Stimulated activated effector memory CD8-positive, alpha-beta T cell treated with anti-CD3 and anti-CD28 coated beads, Interleukin-12 subunit alpha, Interleukin-12 subunit beta, amount 100 ng/mL, for 72 hours (primary cell): ENCODE measurements at regions not wholly inside any gene's neighbourhood (a gene's known extent, or its start where the extent isn't known, plus 50 kb on each side); places are given as distances from the start of the nearest gene placed in this dataset.
A peak's percentile ranks its signal among the peaks of the same experiment; 100 is the strongest.
"Not testable (repeated sequence)": the region's sequence is repeated elsewhere in the genome, so short reads cannot be mapped to it uniquely, and the experiment has no call there.

Source experiments
- ATAC-seq: fragments of 150-1000 bp; cut with Tn5 transposase; 2 replicates; pipeline ENCODE4 v1.10.0; 2021
- DNase-seq, 2 donors: peaks; one replicate each; pipeline ENCODE4 v3.0.0; 2021 to 2022; ENCODE audit warnings: low spot score in 2 of 2
- H3K27ac Mint-ChIP-seq: one replicate; pipeline ENCODE4 v1.8.0; 2022; ENCODE audit warnings: mild to moderate bottlenecking, mixed read lengths
- H3K36me3 Mint-ChIP-seq: one replicate; pipeline ENCODE4 v1.8.0; 2022; ENCODE audit warnings: mild to moderate bottlenecking, mixed read lengths
- H3K4me1 Mint-ChIP-seq: one replicate; pipeline ENCODE4 v1.8.0; 2022; ENCODE audit warnings: mixed read lengths
- H3K4me3 Mint-ChIP-seq: one replicate; pipeline ENCODE4 v1.8.0; 2022; ENCODE audit warnings: mild to moderate bottlenecking, mixed read lengths
- H3K9me3 Mint-ChIP-seq: one replicate; pipeline ENCODE4 v1.8.0; 2022; ENCODE audit warnings: mixed read lengths

DNA sequence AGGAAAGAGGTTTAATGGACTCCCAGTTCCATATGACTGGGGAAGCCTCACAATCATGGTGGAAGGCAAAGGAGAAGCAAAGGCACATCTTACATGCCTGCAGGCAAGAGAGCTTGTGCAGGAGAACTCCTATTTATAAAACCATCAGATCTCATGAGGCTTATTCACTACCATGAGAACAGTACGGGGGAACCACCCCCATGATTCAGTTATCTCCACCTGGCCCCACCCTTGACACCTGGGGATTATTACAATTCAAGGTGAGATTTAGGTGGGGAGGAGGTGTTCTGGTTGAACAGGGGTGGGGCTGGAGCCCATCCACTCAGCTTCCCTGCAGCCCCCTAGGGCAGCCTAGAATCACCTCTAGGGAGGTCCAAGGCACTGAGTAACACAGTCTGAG lies 128.9 kb upstream of the KLF3 start:
- not testable (repeated sequence) for ATAC-seq, H3K36me3 Mint-ChIP-seq, H3K4me3 Mint-ChIP-seq, DNase-seq, H3K27ac Mint-ChIP-seq, H3K9me3 Mint-ChIP-seq
- H3K4me1 Mint-ChIP-seq, result peaks cover 14% of the 10 kb centered on the region

DNA sequence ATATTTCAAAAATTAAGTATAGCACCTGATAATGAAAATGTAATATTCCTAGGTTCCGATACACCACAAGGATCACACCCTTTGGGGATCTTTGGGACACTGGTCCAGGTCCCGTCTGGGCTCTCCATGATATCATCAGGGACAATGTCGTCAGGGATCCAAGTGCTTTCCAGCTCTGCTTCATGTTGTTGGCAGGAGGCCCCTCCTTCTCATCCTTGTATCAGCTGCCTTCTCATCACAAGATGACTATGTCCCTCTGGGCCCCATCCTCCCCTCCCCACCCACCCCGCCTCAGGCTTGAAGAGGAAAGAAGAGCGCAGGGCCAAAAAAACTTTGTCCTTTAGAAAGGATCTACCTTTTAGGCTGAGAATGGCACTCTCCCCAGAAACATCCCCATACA lies 128.3 kb upstream of the KLF3 start:
- Mint-ChIP-seq H3K27ac (no peak overlapping the region), H3K4me3 (no peak overlapping the region), H3K36me3 (no peaks in the 10 kb centered on the region), H3K4me1 (peaks cover 14% of the 10 kb centered on the region), H3K9me3 (no peaks in the 10 kb centered on the region)
- ATAC-seq (no peak), DNase-seq (no peak)

DNA sequence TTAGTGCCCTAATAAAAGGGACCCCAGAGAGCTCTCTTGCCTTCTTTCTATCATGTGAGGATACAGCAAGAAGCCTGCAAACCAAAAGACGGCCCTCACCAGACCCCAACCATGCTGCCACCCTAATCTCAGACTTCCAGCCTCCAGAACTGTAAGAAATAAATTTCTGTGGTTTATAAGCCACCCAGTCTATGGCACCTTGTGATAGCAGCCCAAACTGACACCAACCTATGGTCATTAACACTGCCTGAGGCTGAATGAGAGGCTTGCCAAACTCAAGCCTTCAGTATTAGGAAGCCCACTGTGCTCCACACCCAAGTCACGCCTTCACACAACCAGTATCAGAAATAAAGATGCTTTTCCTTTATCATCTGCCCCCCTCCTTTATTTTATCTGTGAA lies 127.3 kb upstream of the KLF3 start:
- no peak overlapping the region for H3K27ac Mint-ChIP-seq

DNA sequence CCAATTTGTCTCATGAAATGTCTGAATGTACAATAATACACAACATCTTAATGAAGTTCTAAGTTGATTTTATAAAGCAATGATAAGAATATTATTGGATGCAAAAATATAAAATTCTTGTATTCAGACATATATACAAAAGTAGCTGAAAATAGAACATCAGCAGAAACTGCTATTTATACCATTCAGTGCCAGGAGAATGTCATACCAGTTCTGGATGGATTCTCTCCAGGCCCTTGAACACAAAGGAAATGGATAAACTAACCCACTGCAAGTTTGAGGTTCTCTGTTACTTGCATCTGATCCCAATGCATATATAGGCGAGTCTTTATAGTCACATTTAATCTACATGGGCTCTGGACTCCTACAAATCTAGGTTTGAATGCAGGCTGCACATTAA lies 126.3 kb upstream of the KLF3 start:
- Mint-ChIP-seq H3K27ac (no peak overlapping the region), H3K36me3 (no peaks in the 10 kb centered on the region), H3K4me1 (peaks cover 4% of the 10 kb centered on the region), H3K9me3 (no peaks in the 10 kb centered on the region), H3K4me3 (no peak overlapping the region)
- ATAC-seq (no peak), DNase-seq (no peak)

More for the DNA sequence above, 127.3 kb upstream of the KLF3 start:
- Mint-ChIP-seq H3K9me3 (no peaks in the 10 kb centered on the region), H3K4me3 (no peak overlapping the region), H3K4me1 (peaks cover 4% of the 10 kb centered on the region), H3K36me3 (no peaks in the 10 kb centered on the region)
- DNase-seq (no peak), ATAC-seq (no peak)

DNA sequence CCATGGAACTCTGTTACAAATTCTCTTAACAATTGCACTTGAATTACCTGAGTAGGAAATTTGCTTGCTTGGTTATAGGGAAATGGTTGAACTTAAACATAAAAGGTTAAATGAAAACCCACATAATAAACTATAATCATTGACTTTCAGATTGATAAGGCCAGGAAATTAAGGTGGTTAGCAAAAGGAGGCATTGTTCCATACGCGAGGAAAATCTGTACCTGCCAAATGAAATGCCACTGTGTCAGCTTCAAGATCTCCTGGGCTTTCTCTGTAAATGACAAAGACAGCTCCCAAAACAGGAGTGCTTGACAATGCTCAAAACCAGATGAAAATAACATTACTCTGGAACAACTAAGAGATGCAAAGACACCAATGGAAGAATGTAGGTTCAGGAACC lies 125.5 kb upstream of the KLF3 start:
- DNase-seq (no peak), ATAC-seq (no peak)
- no peaks in the 10 kb centered on the region for H3K4me1 Mint-ChIP-seq
- no peak overlapping the region for H3K4me3 Mint-ChIP-seq
- no peaks in the 10 kb centered on the region for H3K36me3 Mint-ChIP-seq
- H3K9me3 Mint-ChIP-seq, result no peaks in the 10 kb centered on the region
- H3K27ac Mint-ChIP-seq, result no peak overlapping the region

DNA sequence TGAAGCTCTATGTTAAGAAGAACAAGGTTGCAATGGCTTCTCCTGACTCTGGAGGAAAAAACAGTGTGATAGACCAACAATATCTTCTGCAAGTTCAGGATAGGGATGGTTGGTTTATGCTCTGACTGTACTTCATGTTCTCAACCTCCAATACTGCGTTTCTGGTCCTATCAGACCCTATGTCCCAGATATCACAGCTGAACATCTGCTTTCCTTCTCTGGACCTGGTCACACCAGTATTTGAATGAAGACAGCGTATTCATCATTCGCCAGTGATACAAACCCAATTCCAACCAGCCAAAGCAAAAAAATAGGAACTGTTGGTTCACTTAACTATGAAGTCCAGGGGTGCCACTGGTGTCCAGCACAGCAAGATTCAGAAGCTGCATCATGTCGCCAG lies 124.5 kb upstream of the KLF3 start:
- DNase-seq, result no peak
- H3K27ac Mint-ChIP-seq, result no peak overlapping the region
- no peaks in the 10 kb centered on the region for H3K9me3 Mint-ChIP-seq
- no peaks in the 10 kb centered on the region for H3K36me3 Mint-ChIP-seq
- H3K4me1 Mint-ChIP-seq, result no peaks in the 10 kb centered on the region
- ATAC-seq, result no peak
- no peak overlapping the region for H3K4me3 Mint-ChIP-seq

DNA sequence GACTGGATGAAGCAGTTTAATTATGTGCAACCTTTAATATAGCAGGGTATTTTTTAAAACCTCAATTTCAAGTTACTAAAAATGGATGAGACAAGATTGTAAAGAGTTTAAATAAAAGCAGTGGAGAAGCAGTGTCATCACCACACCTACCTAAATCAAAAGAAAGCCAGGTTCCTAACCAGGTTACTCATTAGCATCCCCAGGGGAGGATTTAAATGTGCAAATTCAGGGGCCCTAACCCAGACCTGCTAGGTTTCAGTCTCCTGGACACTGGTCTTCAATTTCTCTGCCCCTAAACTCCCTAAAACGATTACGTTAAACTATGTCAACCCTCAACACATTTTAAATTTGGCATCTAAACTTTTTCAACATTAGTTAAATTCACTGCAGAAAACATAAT lies 116.9 kb upstream of the KLF3 start:
- Mint-ChIP-seq H3K4me1 (no peaks in the 10 kb centered on the region), H3K36me3 (no peaks in the 10 kb centered on the region), H3K4me3 (no peak overlapping the region), H3K27ac (no peak overlapping the region), H3K9me3 (no peaks in the 10 kb centered on the region)
- DNase-seq (no peak), ATAC-seq (no peak)

DNA sequence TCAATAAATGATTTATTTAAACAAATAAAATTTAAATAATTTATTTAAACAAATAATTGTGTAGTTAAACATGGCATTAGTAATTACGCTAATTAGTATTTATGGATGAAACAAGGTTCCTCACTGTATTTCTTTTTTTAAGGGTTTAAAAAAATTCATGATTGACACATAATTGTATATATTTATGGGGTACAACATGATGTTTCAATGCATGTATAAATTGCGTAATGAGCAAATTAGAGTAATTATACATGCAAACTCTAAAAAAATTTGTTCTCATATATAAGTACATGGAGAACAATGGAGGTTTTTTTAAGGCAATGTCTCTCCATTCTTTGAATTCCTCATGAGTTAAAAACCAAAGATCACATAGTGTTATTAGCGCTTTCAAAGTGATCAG lies 115.7 kb upstream of the KLF3 start:
- DNase-seq (no peak), ATAC-seq (no peak)
- no peaks in the 10 kb centered on the region for H3K4me1 Mint-ChIP-seq
- no peak overlapping the region for H3K4me3 Mint-ChIP-seq
- H3K36me3 Mint-ChIP-seq, result no peaks in the 10 kb centered on the region
- no peaks in the 10 kb centered on the region for H3K9me3 Mint-ChIP-seq
- no peak overlapping the region for H3K27ac Mint-ChIP-seq

DNA sequence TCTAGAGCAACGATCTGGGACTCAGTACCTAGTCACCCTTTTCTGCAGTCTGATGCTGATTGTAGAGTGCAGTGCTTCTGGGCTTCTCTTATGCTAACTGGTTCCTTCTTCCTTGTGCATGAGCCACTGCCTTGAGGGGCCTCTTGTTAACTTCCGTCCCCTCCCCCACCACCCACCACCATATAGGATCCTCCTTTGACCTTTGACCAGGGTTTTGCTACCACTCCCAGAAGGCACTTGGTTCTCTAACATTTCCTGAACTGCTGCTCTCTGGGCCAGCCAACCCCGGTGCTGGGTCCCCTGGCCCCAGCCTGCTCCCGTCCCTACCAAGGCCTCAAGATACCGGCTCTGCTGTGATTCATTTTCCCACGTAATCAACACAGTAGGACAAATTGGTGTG lies 104.6 kb upstream of the KLF3 start:
- DNase-seq, result no peak
- Mint-ChIP-seq H3K9me3 (no peaks in the 10 kb centered on the region), H3K27ac (no peak overlapping the region)

DNA sequence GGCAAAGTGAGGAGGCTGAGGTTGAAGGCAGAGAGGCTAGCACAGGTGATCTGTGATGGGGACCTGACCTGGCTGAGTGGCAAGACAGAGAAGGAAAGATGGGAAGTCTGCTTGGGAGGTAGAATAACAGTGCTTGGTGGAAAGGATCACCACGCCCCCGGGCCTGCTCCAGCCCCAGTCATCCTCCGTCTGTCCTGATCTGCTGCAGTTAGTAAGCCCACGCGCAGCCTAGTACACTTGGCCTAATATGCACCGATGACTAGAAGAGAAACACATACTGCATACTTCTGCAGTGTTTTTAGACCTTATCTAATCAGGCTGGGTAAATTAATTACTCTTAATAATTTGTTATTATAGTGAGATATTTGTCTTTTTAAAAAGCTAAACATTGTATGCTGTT lies 103.7 kb upstream of the KLF3 start:
- ATAC-seq (no peak), DNase-seq (no peak)
- no peak overlapping the region for H3K27ac Mint-ChIP-seq
- peaks cover 21% of the 10 kb centered on the region for H3K4me1 Mint-ChIP-seq
- H3K36me3 Mint-ChIP-seq, result peaks cover 6% of the 10 kb centered on the region
- H3K4me3 Mint-ChIP-seq, result no peak overlapping the region
- no peaks in the 10 kb centered on the region for H3K9me3 Mint-ChIP-seq

More for the DNA sequence above, 104.6 kb upstream of the KLF3 start:
- ATAC-seq, result no peak
- H3K4me1 Mint-ChIP-seq, result peaks cover 21% of the 10 kb centered on the region
- peaks cover 6% of the 10 kb centered on the region for H3K36me3 Mint-ChIP-seq
- H3K4me3 Mint-ChIP-seq, result no peak overlapping the region

DNA sequence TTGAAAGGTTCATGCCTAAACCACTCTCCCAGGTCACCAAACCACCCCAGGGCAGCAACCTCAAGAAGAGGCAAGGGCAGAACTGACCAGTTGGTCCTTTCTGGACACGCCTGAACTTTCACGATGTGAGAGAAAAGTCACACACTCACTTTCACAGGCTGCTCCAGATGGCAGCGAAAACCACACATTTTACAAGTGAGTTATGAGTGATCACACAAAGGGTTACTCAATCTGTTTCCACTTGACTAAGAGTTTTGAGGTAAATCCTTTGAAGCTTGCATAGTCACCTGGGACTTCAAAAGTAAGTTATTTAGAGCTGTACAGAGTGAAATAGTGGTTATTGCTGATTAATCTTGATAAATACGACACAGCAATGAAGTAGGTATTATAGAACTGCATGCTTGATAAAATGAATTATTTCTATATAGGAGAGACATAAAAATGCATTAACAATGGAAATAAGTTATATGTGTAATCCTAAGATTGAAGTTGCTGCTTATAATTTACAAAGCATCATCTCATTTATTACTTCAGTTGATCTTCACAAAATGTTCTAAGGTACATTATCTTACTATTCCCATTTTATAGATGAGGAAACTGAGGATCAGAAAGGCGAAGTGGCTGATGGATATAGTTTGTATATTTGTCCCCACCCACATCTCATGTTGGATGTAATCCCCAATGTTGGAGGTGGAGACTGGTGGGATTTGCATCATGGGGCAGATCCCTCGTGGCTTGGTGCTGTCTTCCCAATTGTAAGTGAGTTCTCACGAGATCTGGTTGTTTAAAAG lies 103.0 kb upstream of the KLF3 start:
- ATAC-seq (peak; percentile 97), DNase-seq (peak in 1 of 2 donors; percentile 55)
- H3K27ac Mint-ChIP-seq, result no peak overlapping the region
- no peak overlapping the region for H3K4me3 Mint-ChIP-seq
- H3K4me1 Mint-ChIP-seq, result peaks cover 21% of the 10 kb centered on the region
- H3K9me3 Mint-ChIP-seq, result no peaks in the 10 kb centered on the region
- peaks cover under 1% of the 10 kb centered on the region for H3K36me3 Mint-ChIP-seq

DNA sequence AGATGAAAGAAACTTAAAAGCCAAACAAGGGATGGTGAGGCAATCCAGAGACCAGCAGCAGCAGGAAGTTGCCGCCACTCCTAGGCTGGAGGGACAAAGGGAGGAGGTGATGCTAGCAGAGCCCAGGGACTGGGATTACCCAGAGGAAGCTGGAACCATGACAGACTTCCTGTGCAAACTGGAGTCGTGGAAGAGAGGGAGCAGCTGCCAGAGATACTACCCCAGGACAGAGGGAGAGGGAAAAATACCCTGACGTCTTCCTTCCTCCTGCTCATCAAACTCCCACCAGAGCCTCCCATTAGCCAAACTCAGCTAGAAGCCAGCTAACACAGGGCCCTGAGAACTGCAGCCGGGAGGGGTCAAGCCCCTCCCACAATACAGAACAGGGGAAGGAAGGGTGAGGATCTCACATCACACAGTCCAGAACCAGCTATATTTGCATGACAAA lies 101.2 kb upstream of the KLF3 start:
- no peak for DNase-seq
- H3K27ac Mint-ChIP-seq, result no peak overlapping the region
- no peak for ATAC-seq

DNA sequence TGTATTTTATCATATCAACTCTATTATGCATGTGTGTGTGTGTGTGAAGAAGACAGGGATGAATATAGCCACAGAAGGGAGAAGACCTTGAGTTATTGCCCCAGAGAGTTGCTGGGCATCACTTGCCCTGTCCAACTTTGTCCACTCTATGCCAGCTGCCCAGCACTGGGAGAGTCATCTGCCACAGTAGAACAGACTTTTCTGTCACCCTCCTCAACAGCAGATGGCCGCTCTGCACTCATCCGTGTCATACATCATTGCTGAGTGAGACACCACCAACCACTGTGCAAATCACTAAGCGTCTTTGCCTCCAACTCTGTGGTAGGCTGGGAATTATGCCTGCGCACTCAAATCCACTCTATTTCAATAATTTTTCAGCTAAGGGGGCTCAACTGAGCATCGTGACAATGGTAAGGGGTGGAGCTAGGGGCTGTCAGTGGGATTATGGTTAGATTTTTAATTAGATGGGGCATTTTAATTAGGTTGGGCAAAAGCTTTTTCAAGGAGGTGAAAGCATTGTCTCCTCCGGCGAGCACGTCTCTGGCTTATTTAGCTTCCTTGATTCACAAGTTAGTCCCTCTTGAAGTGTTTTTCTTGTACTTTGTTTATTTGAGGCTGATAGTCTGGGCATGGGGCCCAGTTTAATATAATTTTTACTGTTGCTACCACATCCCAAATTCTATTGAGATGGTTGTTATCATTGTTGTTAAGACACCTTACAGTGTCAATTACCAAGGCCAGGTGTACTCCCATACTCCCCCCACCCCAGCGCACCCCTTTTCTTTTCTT lies 100.1 kb upstream of the KLF3 start:
- no peaks in the 10 kb centered on the region for H3K9me3 Mint-ChIP-seq
- H3K4me3 Mint-ChIP-seq, result no peak overlapping the region
- H3K36me3 Mint-ChIP-seq, result no peaks in the 10 kb centered on the region
- ATAC-seq, result no peak
- no peak overlapping the region for H3K27ac Mint-ChIP-seq
- DNase-seq, result no peak
- H3K4me1 Mint-ChIP-seq, result peaks cover 27% of the 10 kb centered on the region

More for the DNA sequence above, 101.2 kb upstream of the KLF3 start:
- Mint-ChIP-seq H3K4me1 (peaks cover 27% of the 10 kb centered on the region), H3K36me3 (no peaks in the 10 kb centered on the region), H3K4me3 (no peak overlapping the region), H3K9me3 (no peaks in the 10 kb centered on the region)

DNA sequence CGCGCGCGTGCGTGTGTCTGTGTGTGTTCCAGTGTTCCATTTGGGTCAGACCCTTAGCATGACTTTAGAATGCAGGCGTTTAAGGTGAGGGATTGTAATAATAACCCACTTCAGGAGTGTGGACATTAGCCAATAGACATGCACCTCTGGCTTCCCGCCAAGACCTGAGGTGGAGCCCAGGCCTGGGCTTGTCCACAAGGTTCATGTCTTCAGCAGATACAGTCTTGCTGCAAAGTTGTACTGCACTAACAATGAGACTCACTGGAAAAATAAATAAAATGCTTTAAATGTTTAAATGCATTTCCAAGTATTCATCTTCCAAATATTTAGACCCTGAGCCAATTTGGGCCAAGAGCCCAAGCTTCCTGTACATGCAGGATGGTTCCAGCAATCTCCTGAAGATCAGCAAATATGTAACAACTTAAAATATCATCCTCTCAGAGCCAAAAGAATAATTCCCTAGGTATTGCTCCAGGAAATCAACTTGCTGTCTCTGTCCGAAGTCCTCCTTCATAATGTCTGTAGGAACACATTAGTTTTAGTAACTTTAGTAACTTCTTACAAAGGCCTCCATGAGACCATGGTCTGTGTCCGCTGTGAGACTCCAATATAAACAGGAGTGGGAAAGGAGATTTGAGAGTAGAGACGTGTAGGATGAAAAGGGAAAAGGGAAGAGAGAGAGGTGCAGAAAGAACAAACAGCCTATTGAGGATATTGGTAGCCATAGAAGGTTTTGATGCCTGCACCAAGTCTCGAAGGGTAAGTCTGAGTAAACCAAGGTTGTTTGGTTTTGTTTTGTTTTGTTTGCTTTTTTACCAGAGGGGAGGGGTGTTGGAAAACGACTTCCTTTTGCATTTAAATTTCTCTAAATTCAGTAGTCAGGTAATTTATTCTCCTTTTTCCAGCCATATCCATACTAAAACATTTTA lies 98.5 kb upstream of the KLF3 start:
- H3K4me3 Mint-ChIP-seq, result no peak overlapping the region

DNA sequence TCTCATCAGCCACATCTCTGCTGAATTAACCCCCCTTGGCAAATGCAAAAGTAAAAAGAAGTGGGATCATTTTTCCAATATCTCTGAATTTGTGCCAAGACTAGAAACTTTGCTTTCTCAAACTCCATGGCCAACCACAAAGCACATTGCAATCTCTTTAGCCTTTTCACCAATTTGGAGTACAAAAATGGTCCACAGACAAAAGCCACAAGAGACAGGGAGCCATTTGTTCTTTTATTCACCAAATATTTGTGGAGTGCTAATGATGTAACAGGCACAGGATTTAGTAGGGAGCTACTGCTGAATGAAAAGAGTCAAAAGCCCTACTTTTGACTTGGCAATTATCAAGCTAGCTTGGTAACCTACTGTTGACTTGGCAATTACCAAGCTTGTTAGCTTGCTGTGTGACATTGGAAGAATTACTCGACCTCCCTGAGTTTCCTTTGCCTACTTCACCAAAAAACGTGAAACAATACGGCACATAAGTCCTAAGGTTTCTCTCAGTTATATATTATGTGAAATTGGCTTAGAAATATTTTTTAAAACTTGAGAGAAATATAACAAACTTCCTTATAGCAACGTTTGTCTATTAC lies 97.1 kb upstream of the KLF3 start:
- no peaks in the 10 kb centered on the region for H3K9me3 Mint-ChIP-seq
- no peak for DNase-seq
- no peak overlapping the region for H3K4me3 Mint-ChIP-seq
- no peak overlapping the region for H3K27ac Mint-ChIP-seq
- H3K4me1 Mint-ChIP-seq, result peaks cover 6% of the 10 kb centered on the region
- no peak for ATAC-seq
- H3K36me3 Mint-ChIP-seq, result no peaks in the 10 kb centered on the region

More for the DNA sequence above, 98.5 kb upstream of the KLF3 start:
- Mint-ChIP-seq H3K9me3 (no peaks in the 10 kb centered on the region), H3K27ac (no peak overlapping the region), H3K4me1 (peaks cover 18% of the 10 kb centered on the region), H3K36me3 (no peaks in the 10 kb centered on the region)
- DNase-seq (no peak), ATAC-seq (no peak)
